ENCODE measurements at regions not wholly inside any gene's neighbourhood (a gene's known extent, or its start where the extent isn't known, plus 50 kb on each side); places are given as distances from the start of the nearest gene placed in this dataset.
"Not testable (repeated sequence)": the region's sequence is repeated elsewhere in the genome, so short reads cannot be mapped to it uniquely, and the experiment has no call there.

- H3K36me3 ChIP-seq (ENCODE audit: control insufficient read depth, insufficient read depth, low read length): no peaks in the 10 kb centered on the region
- no peaks in the 10 kb centered on the region for H3K9me3 ChIP-seq (ENCODE audit: control insufficient read depth, low read length)
- H3K4me3 ChIP-seq (ENCODE audit: extremely low read depth, insufficient read depth, low read length, poor library complexity, severe bottlenecking): no peak overlapping the region
- H3K27ac ChIP-seq (ENCODE audit: low read depth, low read length, severe bottlenecking): no peak overlapping the region
- WGBS, 2 experiments (ENCODE audit: insufficient coverage in 2 of 2): no CpG with 5 or more reads among the region's 4 CpGs
- H3K4me1 ChIP-seq (ENCODE audit: control insufficient read depth, insufficient read depth, low read length, poor library complexity, severe bottlenecking): no peaks in the 10 kb centered on the region
Measured at GRCh38 chrX:96006281-96006680, 678.4 kb upstream of the DIAPH2 start.

GRCh38 chrX:96027407-96027806, 657.2 kb upstream of the DIAPH2 start:
- no peaks in the 10 kb centered on the region for H3K36me3 ChIP-seq (ENCODE audit: control insufficient read depth, insufficient read depth, low read length)
- no peak overlapping the region for H3K4me3 ChIP-seq (ENCODE audit: extremely low read depth, insufficient read depth, low read length, poor library complexity, severe bottlenecking)
- 100% methylated on average over 1 of the region's 2 CpGs; no CpG with 5 or more reads in 1 of the 2 experiments for WGBS, 2 experiments (ENCODE audit: insufficient coverage in 2 of 2)
- H3K4me1 ChIP-seq (ENCODE audit: control insufficient read depth, insufficient read depth, low read length, poor library complexity, severe bottlenecking): no peaks in the 10 kb centered on the region
- H3K9me3 ChIP-seq (ENCODE audit: control insufficient read depth, low read length): no peaks in the 10 kb centered on the region
- no peak overlapping the region for H3K27ac ChIP-seq (ENCODE audit: low read depth, low read length, severe bottlenecking)

GRCh38 chrX:96052078-96052477, 632.6 kb upstream of the DIAPH2 start:
- Histone ChIP-seq H3K27ac (ENCODE audit: low read depth, low read length, severe bottlenecking) (no peak overlapping the region), H3K9me3 (ENCODE audit: control insufficient read depth, low read length) (no peaks in the 10 kb centered on the region), H3K4me1 (ENCODE audit: control insufficient read depth, insufficient read depth, low read length, poor library complexity, severe bottlenecking) (no peaks in the 10 kb centered on the region), H3K36me3 (ENCODE audit: control insufficient read depth, insufficient read depth, low read length) (no peaks in the 10 kb centered on the region), H3K4me3 (ENCODE audit: extremely low read depth, insufficient read depth, low read length, poor library complexity, severe bottlenecking) (no peak overlapping the region)
- no CpG with 5 or more reads among the region's 2 CpGs for WGBS, 2 experiments (ENCODE audit: insufficient coverage in 2 of 2)

- Histone ChIP-seq H3K4me3 (ENCODE audit: extremely low read depth, insufficient read depth, low read length, poor library complexity, severe bottlenecking) (no peak overlapping the region), H3K36me3 (ENCODE audit: control insufficient read depth, insufficient read depth, low read length) (no peaks in the 10 kb centered on the region), H3K9me3 (ENCODE audit: control insufficient read depth, low read length) (no peaks in the 10 kb centered on the region), H3K4me1 (ENCODE audit: control insufficient read depth, insufficient read depth, low read length, poor library complexity, severe bottlenecking) (no peaks in the 10 kb centered on the region), H3K27ac (ENCODE audit: low read depth, low read length, severe bottlenecking) (no peak overlapping the region)
Measured at GRCh38 chrX:96081891-96082290, 602.8 kb upstream of the DIAPH2 start.

GRCh38 chrX:96094616-96095015, 590.0 kb upstream of the DIAPH2 start:
- H3K4me1 ChIP-seq (ENCODE audit: control insufficient read depth, insufficient read depth, low read length, poor library complexity, severe bottlenecking): no peaks in the 10 kb centered on the region
- no peaks in the 10 kb centered on the region for H3K36me3 ChIP-seq (ENCODE audit: control insufficient read depth, insufficient read depth, low read length)
- H3K27ac ChIP-seq (ENCODE audit: low read depth, low read length, severe bottlenecking): no peak overlapping the region
- WGBS, 2 experiments (ENCODE audit: insufficient coverage in 2 of 2): 80% methylated on average over 1 of the region's 5 CpGs; no CpG with 5 or more reads in 1 of the 2 experiments
- H3K4me3 ChIP-seq (ENCODE audit: extremely low read depth, insufficient read depth, low read length, poor library complexity, severe bottlenecking): no peak overlapping the region
- H3K9me3 ChIP-seq (ENCODE audit: control insufficient read depth, low read length): no peaks in the 10 kb centered on the region

GRCh38 chrX:96098471-96098870, 586.2 kb upstream of the DIAPH2 start:
- H3K4me3 ChIP-seq (ENCODE audit: extremely low read depth, insufficient read depth, low read length, poor library complexity, severe bottlenecking): no peak overlapping the region
- 100% methylated on average over 1 of the region's 1 CpG for WGBS, 2 experiments (ENCODE audit: insufficient coverage in 2 of 2)

GRCh38 chrX:96102997-96103396, 581.6 kb upstream of the DIAPH2 start:
- WGBS, 2 experiments (ENCODE audit: insufficient coverage in 2 of 2): 93 to 100% methylated on average over 2 to 6 of the region's 9 CpGs
- Histone ChIP-seq H3K4me1 (ENCODE audit: control insufficient read depth, insufficient read depth, low read length, poor library complexity, severe bottlenecking) (no peaks in the 10 kb centered on the region), H3K27ac (ENCODE audit: low read depth, low read length, severe bottlenecking) (no peak overlapping the region), H3K9me3 (ENCODE audit: control insufficient read depth, low read length) (no peaks in the 10 kb centered on the region), H3K4me3 (ENCODE audit: extremely low read depth, insufficient read depth, low read length, poor library complexity, severe bottlenecking) (no peak overlapping the region), H3K36me3 (ENCODE audit: control insufficient read depth, insufficient read depth, low read length) (no peaks in the 10 kb centered on the region)

More at GRCh38 chrX:96098471-96098870, 586.2 kb upstream of the DIAPH2 start:
- H3K4me1 ChIP-seq (ENCODE audit: control insufficient read depth, insufficient read depth, low read length, poor library complexity, severe bottlenecking): no peaks in the 10 kb centered on the region
- H3K36me3 ChIP-seq (ENCODE audit: control insufficient read depth, insufficient read depth, low read length): no peaks in the 10 kb centered on the region
- no peak overlapping the region for H3K27ac ChIP-seq (ENCODE audit: low read depth, low read length, severe bottlenecking)
- H3K9me3 ChIP-seq (ENCODE audit: control insufficient read depth, low read length): no peaks in the 10 kb centered on the region

- H3K36me3 ChIP-seq (ENCODE audit: control insufficient read depth, insufficient read depth, low read length): no peaks in the 10 kb centered on the region
- no peak overlapping the region for H3K27ac ChIP-seq (ENCODE audit: low read depth, low read length, severe bottlenecking)
- no peak overlapping the region for H3K4me3 ChIP-seq (ENCODE audit: extremely low read depth, insufficient read depth, low read length, poor library complexity, severe bottlenecking)
- H3K4me1 ChIP-seq (ENCODE audit: control insufficient read depth, insufficient read depth, low read length, poor library complexity, severe bottlenecking): no peaks in the 10 kb centered on the region
- no peaks in the 10 kb centered on the region for H3K9me3 ChIP-seq (ENCODE audit: control insufficient read depth, low read length)
- no CpG with 5 or more reads among the region's 1 CpG for WGBS, 2 experiments (ENCODE audit: insufficient coverage in 2 of 2)
Measured at GRCh38 chrX:96112689-96113088, 572.0 kb upstream of the DIAPH2 start.

GRCh38 chrX:96126182-96126581, 558.5 kb upstream of the DIAPH2 start:
- Histone ChIP-seq H3K27ac (ENCODE audit: low read depth, low read length, severe bottlenecking) (no peak overlapping the region), H3K4me1 (ENCODE audit: control insufficient read depth, insufficient read depth, low read length, poor library complexity, severe bottlenecking) (no peaks in the 10 kb centered on the region), H3K36me3 (ENCODE audit: control insufficient read depth, insufficient read depth, low read length) (no peaks in the 10 kb centered on the region), H3K4me3 (ENCODE audit: extremely low read depth, insufficient read depth, low read length, poor library complexity, severe bottlenecking) (no peak overlapping the region), H3K9me3 (ENCODE audit: control insufficient read depth, low read length) (no peaks in the 10 kb centered on the region)

GRCh38 chrX:96128058-96128457, 556.6 kb upstream of the DIAPH2 start:
- H3K27ac ChIP-seq (ENCODE audit: low read depth, low read length, severe bottlenecking); H3K9me3 ChIP-seq (ENCODE audit: control insufficient read depth, low read length); H3K36me3 ChIP-seq (ENCODE audit: control insufficient read depth, insufficient read depth, low read length); H3K4me1 ChIP-seq (ENCODE audit: control insufficient read depth, insufficient read depth, low read length, poor library complexity, severe bottlenecking); H3K4me3 ChIP-seq (ENCODE audit: extremely low read depth, insufficient read depth, low read length, poor library complexity, severe bottlenecking): not testable (repeated sequence)
- WGBS, 2 experiments (ENCODE audit: insufficient coverage in 2 of 2): 93% methylated on average over 3 of the region's 5 CpGs; no CpG with 5 or more reads in 1 of the 2 experiments

GRCh38 chrX:96140796-96141195, 543.8 kb upstream of the DIAPH2 start:
- no peaks in the 10 kb centered on the region for H3K4me1 ChIP-seq (ENCODE audit: control insufficient read depth, insufficient read depth, low read length, poor library complexity, severe bottlenecking)
- no CpG with 5 or more reads among the region's 1 CpG for WGBS, 2 experiments (ENCODE audit: insufficient coverage in 2 of 2)
- no peak overlapping the region for H3K4me3 ChIP-seq (ENCODE audit: extremely low read depth, insufficient read depth, low read length, poor library complexity, severe bottlenecking)
- no peaks in the 10 kb centered on the region for H3K9me3 ChIP-seq (ENCODE audit: control insufficient read depth, low read length)
- H3K36me3 ChIP-seq (ENCODE audit: control insufficient read depth, insufficient read depth, low read length): no peaks in the 10 kb centered on the region
- H3K27ac ChIP-seq (ENCODE audit: low read depth, low read length, severe bottlenecking): no peak overlapping the region

- Histone ChIP-seq H3K4me3 (ENCODE audit: extremely low read depth, insufficient read depth, low read length, poor library complexity, severe bottlenecking) (no peak overlapping the region), H3K9me3 (ENCODE audit: control insufficient read depth, low read length) (no peaks in the 10 kb centered on the region)
Measured at GRCh38 chrX:96147681-96148080, 537.0 kb upstream of the DIAPH2 start.

More at GRCh38 chrX:96147681-96148080, 537.0 kb upstream of the DIAPH2 start:
- Histone ChIP-seq H3K4me1 (ENCODE audit: control insufficient read depth, insufficient read depth, low read length, poor library complexity, severe bottlenecking) (no peaks in the 10 kb centered on the region), H3K27ac (ENCODE audit: low read depth, low read length, severe bottlenecking) (no peak overlapping the region), H3K36me3 (ENCODE audit: control insufficient read depth, insufficient read depth, low read length) (no peaks in the 10 kb centered on the region)
